Right atrium auricular region (tissue), 2 donors: ENCODE measurements at regions not wholly inside any gene's neighbourhood (a gene's known extent, or its start where the extent isn't known, plus 50 kb on each side); places are given as distances from the start of the nearest gene placed in this dataset.
"Not testable (repeated sequence)": the region's sequence is repeated elsewhere in the genome, so short reads cannot be mapped to it uniquely, and the experiment has no call there.

Source experiments
- DNase-seq: peaks from one replicate; pipeline ENCODE4 v3.0.0-alpha.2; 2019; ENCODE audit warnings: low spot score
- H3K27ac ChIP-seq, 2 donors: fragments of 200-600 bp; sonication (generic); 1 replicate in 1 of 2; 2 replicates in 1 of 2; pipeline ENCODE4 v1.5.1; 2016 to 2019
- H3K27me3 ChIP-seq, 2 donors: fragments of 200-600 bp; sonication (generic); one replicate each; pipeline versions ENCODE4 v1.5.1 to v1.6.0; 2017 to 2019
- H3K36me3 ChIP-seq: fragments of 200-600 bp; sonication (generic); one replicate; pipeline ENCODE4 v1.5.1; 2016
- H3K4me1 ChIP-seq, 2 donors: fragments of 200-600 bp; sonication (generic); one replicate each; pipeline versions ENCODE4 v1.5.1 to v1.6.0; 2017 to 2019
- H3K4me3 ChIP-seq, 2 donors: fragments of 200-600 bp; sonication (generic); 1 replicate in 1 of 2; 2 replicates in 1 of 2; pipeline ENCODE4 v1.5.1; 2017 to 2019; ENCODE audit warnings: mild to moderate bottlenecking in 1 of 2, moderate library complexity in 1 of 2
- H3K9me3 ChIP-seq, 2 donors: fragments of 200-600 bp; sonication (generic); one replicate each; pipeline ENCODE4 v1.5.1; 2019
- CTCF ChIP-seq, 2 donors: fragments of 200-600 bp; sonication (generic); IDR thresholded peaks; one replicate each; pipeline ENCODE4 v1.5.1; 2019; ENCODE audit warnings: antibody characterized with exemption in 2 of 2

GRCh38 chr10:28988980-28989379 lies 299.9 kb upstream of the LYZL1 start:
- TF ChIP-seq CTCF (IDR thresholded peaks at IDR 0.05): no peak

GRCh38 chr10:28991333-28992270 lies 297.3 kb upstream of the LYZL1 start:
- Histone ChIP-seq H3K4me1 (peaks cover 0 to 12% of the 10 kb centered on the region in 2 donors), H3K36me3 (no peaks in the 10 kb centered on the region), H3K27me3 (no peaks in the 10 kb centered on the region), H3K9me3 (no peaks in the 10 kb centered on the region), H3K27ac (peak overlapping the region in 1 of 2 donors; percentile 73), H3K4me3 (no peak overlapping the region)
- TF ChIP-seq CTCF (IDR thresholded peaks at IDR 0.05): peak; percentile 55 to 82
- DNase-seq: no peak

More at GRCh38 chr10:28988980-28989379, 299.9 kb upstream of the LYZL1 start:
- peaks cover 0 to 25% of the 10 kb centered on the region in 2 donors for H3K4me1 ChIP-seq
- H3K36me3 ChIP-seq: no peaks in the 10 kb centered on the region
- H3K4me3 ChIP-seq: no peak overlapping the region
- DNase-seq: no peak
- H3K27me3 ChIP-seq: no peaks in the 10 kb centered on the region
- H3K27ac ChIP-seq: no peak overlapping the region
- H3K9me3 ChIP-seq: no peaks in the 10 kb centered on the region

- no peak for TF ChIP-seq CTCF (IDR thresholded peaks at IDR 0.05)
- no peak for DNase-seq
- Histone ChIP-seq H3K9me3 (no peaks in the 10 kb centered on the region), H3K27me3 (no peaks in the 10 kb centered on the region), H3K4me3 (no peak overlapping the region), H3K27ac (no peak overlapping the region), H3K4me1 (peaks cover 0 to 12% of the 10 kb centered on the region in 2 donors), H3K36me3 (no peaks in the 10 kb centered on the region)
Observed at GRCh38 chr10:28993056-28993455, 295.8 kb upstream of the LYZL1 start.

GRCh38 chr10:28993861-28994260 lies 295.0 kb upstream of the LYZL1 start:
- no peak for TF ChIP-seq CTCF (IDR thresholded peaks at IDR 0.05)
- no peak overlapping the region for H3K4me3 ChIP-seq
- H3K9me3 ChIP-seq: no peaks in the 10 kb centered on the region
- peaks cover 0 to 12% of the 10 kb centered on the region in 2 donors for H3K4me1 ChIP-seq
- DNase-seq: no peak
- H3K27ac ChIP-seq: no peak overlapping the region
- H3K36me3 ChIP-seq: no peaks in the 10 kb centered on the region
- no peaks in the 10 kb centered on the region for H3K27me3 ChIP-seq

GRCh38 chr10:28994802-28995201 lies 294.1 kb upstream of the LYZL1 start:
- not testable (repeated sequence) for H3K27ac ChIP-seq

GRCh38 chr10:28995497-28995896 lies 293.4 kb upstream of the LYZL1 start:
- no peaks in the 10 kb centered on the region for H3K27me3 ChIP-seq
- no peak for DNase-seq
- peaks cover 0 to 12% of the 10 kb centered on the region in 2 donors for H3K4me1 ChIP-seq
- H3K4me3 ChIP-seq: no peak overlapping the region
- no peak overlapping the region for H3K27ac ChIP-seq
- no peaks in the 10 kb centered on the region for H3K9me3 ChIP-seq
- TF ChIP-seq CTCF (IDR thresholded peaks at IDR 0.05): no peak
- no peaks in the 10 kb centered on the region for H3K36me3 ChIP-seq

More at GRCh38 chr10:28994802-28995201, 294.1 kb upstream of the LYZL1 start:
- H3K4me3 ChIP-seq, H3K9me3 ChIP-seq, H3K36me3 ChIP-seq, H3K27me3 ChIP-seq, DNase-seq: not testable (repeated sequence)
- H3K4me1 ChIP-seq: peaks cover 0 to 12% of the 10 kb centered on the region in 2 donors
